HepG2 (cell line): ENCODE measurements at regions not wholly inside any gene's neighbourhood (a gene's known extent, or its start where the extent isn't known, plus 50 kb on each side); places are given as distances from the start of the nearest gene placed in this dataset.

Experiments
- ATAC-seq: fragments of 200-7000 bp; cut with Tn5 transposase; 3 replicates; pipeline ENCODE4 v1.9.1; 2020; ENCODE audit warnings: mild to moderate bottlenecking, moderate library complexity
- BruUV-seq: library from RNA; stranded (reverse); fragments of 400-500 nt; replicated peaks from 2 replicates; lab custom pipeline; 2021; lab: Mats Ljungman, UMichigan
- CTCF ChIA-PET: fragments of 300-600 bp; formaldehyde crosslinking; extraction: SDS; loops from one replicate; lab custom pipeline; 2021; ENCODE audit warnings: low total read pairs, inconsistent platforms, low intra/inter-chr PET ratio; lab: Yijun Ruan, JAX
- POLR2A ChIA-PET: fragments of 350-600 bp; sonication (Branson Sonifier 250); formaldehyde crosslinking; loops from one replicate; lab custom pipeline; 2020; ENCODE audit warnings: antibody characterized with exemption, inconsistent platforms; lab: Yijun Ruan, JAX
- DNase-seq: peaks from one replicate; pipeline ENCODE4 v3.0.0-alpha.2; 2015; ENCODE audit warnings: low spot score
- FAIRE-seq: peaks from 3 replicates; lab custom pipeline; 2011; peaks lifted over from hg19 to GRCh38; lab: Jason Lieb, UNC
- H2AFZ ChIP-seq: one replicate; pipeline ENCODE4 v1.6.1; 2011; ENCODE audit warnings: low read length, inconsistent platforms
- H3K27ac ChIP-seq: fragments of 300-600 bp; 3 replicates; pipeline ENCODE4 v1.8.0; 2011; ENCODE audit warnings: mixed run types, mild to moderate bottlenecking, mixed read lengths, low read length, inconsistent platforms; ENCODE audit not compliant: insufficient read depth; ENCODE audit errors: extremely low read length
- H3K27me3 ChIP-seq, 2 experiments: fragments of 200-600 bp in 1 of 2; 2 replicates in 1 of 2; 3 replicates in 1 of 2; pipeline versions ENCODE4 v1.6.0 to v1.8.0; 2011; ENCODE audit warnings: low read length in 2 of 2, mild to moderate bottlenecking in 2 of 2, moderate library complexity in 2 of 2, inconsistent platforms in 1 of 2; ENCODE audit not compliant: insufficient read depth in 2 of 2, control insufficient read depth in 1 of 2
- H3K36me3 ChIP-seq, 2 experiments: fragments of 200-600 bp in 1 of 2; replicated peaks in 1 of 2; 2 replicates in 1 of 2; 3 replicates in 1 of 2; pipeline versions ENCODE4 v1.5.1 to v1.8.0; 2011; ENCODE audit warnings: low read length in 2 of 2, inconsistent platforms in 1 of 2; ENCODE audit not compliant: insufficient read depth in 2 of 2, control insufficient read depth in 1 of 2
- H3K4me1 ChIP-seq: 2 replicates; pipeline ENCODE4 v1.5.1; 2012; ENCODE audit warnings: low read length, inconsistent platforms; ENCODE audit not compliant: insufficient read depth
- H3K4me2 ChIP-seq: 2 replicates; pipeline ENCODE4 v1.6.0; 2011; ENCODE audit warnings: low read depth, low read length, inconsistent platforms
- H3K4me3 ChIP-seq, 3 experiments: fragments of 200-600 bp in 1 of 3; sonication (generic), shearing (Covaris generic) in 1 of 3; replicated peaks in 1 of 3; 2 replicates each; pipeline ENCODE4 v1.5.1; 2011 to 2016; ENCODE audit warnings: low read length in 3 of 3, inconsistent platforms in 2 of 3, low read depth in 2 of 3, mild to moderate bottlenecking in 2 of 3, control low read depth in 1 of 3, mixed read lengths in 1 of 3; ENCODE audit not compliant: insufficient read depth in 1 of 3
- H3K79me2 ChIP-seq: one replicate; pipeline ENCODE4 v1.6.1; 2011; ENCODE audit warnings: low read length, inconsistent platforms; ENCODE audit not compliant: insufficient read depth
- H3K9ac ChIP-seq: 2 replicates; pipeline ENCODE4 v1.6.0; 2011; ENCODE audit warnings: mild to moderate bottlenecking, low read depth, low read length, inconsistent platforms; ENCODE audit not compliant: insufficient read depth
- H3K9me3 ChIP-seq: 2 replicates; pipeline ENCODE4 v1.5.1; 2012; ENCODE audit warnings: mild to moderate bottlenecking, low read length
- H4K20me1 ChIP-seq: 2 replicates; pipeline ENCODE4 v1.6.0; 2011; ENCODE audit warnings: inconsistent platforms, mild to moderate bottlenecking, low read length, moderate library complexity; ENCODE audit not compliant: insufficient read depth
- ATM ChIP-seq: fragments of 450-650 bp; IDR thresholded peaks from 2 replicates; pipeline ENCODE4 v1.7.1; 2017; ENCODE audit warnings: mild to moderate bottlenecking, borderline replicate concordance
- HNRNPLL ChIP-seq: fragments of 200-400 bp; formaldehyde crosslinking; IDR thresholded peaks from 2 replicates; pipeline ENCODE4 v1.6.1; 2017; ENCODE audit warnings: mild to moderate bottlenecking, low read depth, low read length; ENCODE audit not compliant: poor library complexity, severe bottlenecking
- NCOA5 ChIP-seq: sonication (generic); formaldehyde crosslinking; IDR thresholded peaks from 2 replicates; pipeline ENCODE4 v1.4.0; 2020; ENCODE audit warnings: missing genetic modification reagents
- NFRKB ChIP-seq: fragments of 450-650 bp; IDR thresholded peaks from 2 replicates; pipeline ENCODE4 v1.6.1; 2017
- ONECUT2 ChIP-seq: sonication (generic); formaldehyde crosslinking; IDR thresholded peaks from 2 replicates; pipeline ENCODE4 v1.4.0; 2020; ENCODE audit warnings: missing genetic modification reagents
- PCBP2 ChIP-seq: fragments of 200-400 bp; formaldehyde crosslinking; optimal IDR thresholded peaks from 2 replicates; pipeline ENCODE3; 2018; ENCODE audit warnings: low read length, low read depth; ENCODE audit not compliant: poor library complexity, severe bottlenecking
- RFX1 ChIP-seq: fragments of 450-650 bp; IDR thresholded peaks from 2 replicates; pipeline ENCODE4 v1.6.1; 2017
- TCF7 ChIP-seq: sonication (generic); IDR thresholded peaks from 2 replicates; pipeline ENCODE4 v1.6.1; 2016; ENCODE audit warnings: antibody characterized with exemption, low read depth
- TOPORS ChIP-seq: sonication (generic); formaldehyde crosslinking; IDR thresholded peaks from 2 replicates; pipeline ENCODE4 v1.8.0; 2023; ENCODE audit warnings: mild to moderate bottlenecking, missing genetic modification reagents
- ZNF224 ChIP-seq: sonication (generic); formaldehyde crosslinking; IDR thresholded peaks from 2 replicates; pipeline ENCODE4 v1.5.0; 2020; ENCODE audit warnings: mild to moderate bottlenecking, missing genetic modification reagents
- ZNF557 ChIP-seq: sonication (generic); formaldehyde crosslinking; IDR thresholded peaks from 2 replicates; pipeline ENCODE4 v1.4.0; 2020; ENCODE audit warnings: missing genetic modification reagents
- WGBS: methylation state at CpG from one replicate; pipeline ENCODE4 v1.1.6; 2017; ENCODE audit warnings: low lambda C conversion rate; 5-methylcytosine and 5-hydroxymethylcytosine counted together
- in situ Hi-C: cut with HindIII; loops from 2 replicates; pipeline ENCODE4 v1.10.0; 2017; ENCODE audit warnings: low pct_unique_long_range_greater_than_20kb; ENCODE audit not compliant: extremely low pct_ligation_motif_present
- intact Hi-C: fragments of 100-400 bp; cut with micrococcal nuclease; formaldehyde crosslinking; loops from one replicate; pipeline ENCODE4 v1.10.0; 2022; ENCODE audit not compliant: unreplicated experiment
- TF ChIP-seq, protein P1 (sequence below): sonication (generic); formaldehyde crosslinking; IDR thresholded peaks from 2 replicates; pipeline ENCODE4 v1.4.0; 2020; ENCODE audit warnings: missing genetic modification reagents

DNA sequence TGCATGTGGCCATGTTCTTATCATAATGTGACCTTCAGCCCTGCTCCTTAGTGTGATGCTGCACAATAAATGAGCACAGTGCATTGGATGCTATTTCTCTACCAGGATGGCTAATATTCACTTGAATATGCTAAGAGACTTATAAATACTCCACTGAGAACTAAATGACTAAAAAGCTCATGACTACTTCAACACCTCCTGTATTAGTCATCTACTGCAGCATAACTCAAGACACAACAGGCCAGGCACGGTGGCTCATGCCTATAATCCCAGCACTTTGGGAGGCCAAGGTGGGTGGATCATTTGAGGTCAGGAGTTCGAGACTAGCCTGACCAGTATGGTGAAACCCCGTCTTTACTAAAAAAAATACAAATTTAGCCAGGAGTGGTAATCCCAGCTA, 213.4 kb downstream of the RND3 start:
- BruUV-seq = no TSS peak
- Histone ChIP-seq H3K27me3 (no peaks in the 10 kb centered on the region), H3K4me3 (no peak overlapping the region), H3K36me3 (no peaks in the 10 kb centered on the region), H3K4me2 (no peak overlapping the region), H3K4me1 (no peaks in the 10 kb centered on the region), H3K27ac (no peak overlapping the region), H4K20me1 (no peaks in the 10 kb centered on the region), H3K9me3 (peaks cover 87% of the 10 kb centered on the region), H2AFZ (no peak overlapping the region), H3K9ac (no peak overlapping the region), H3K79me2 (no peaks in the 10 kb centered on the region)
- no peak for FAIRE-seq
- no peak for DNase-seq
- WGBS = 0% methylated on average over 3 of the region's 3 CpGs
- in situ Hi-C loops (no loop called here), intact Hi-C loops (no loop called here)
- ChIA-PET POLR2A (no interaction called here), CTCF (no interaction called here)
- TF ChIP-seq HNRNPLL = no peak
- TF ChIP-seq ATM = no peak
- no peak for TF ChIP-seq TOPORS
- TF ChIP-seq NFRKB = no peak
- TF ChIP-seq RFX1 = no peak
- no peak for TF ChIP-seq PCBP2
- no peak for TF ChIP-seq ONECUT2 (CRISPR knock-in tag)
- no peak for TF ChIP-seq TCF7
- TF ChIP-seq, protein P1, sequence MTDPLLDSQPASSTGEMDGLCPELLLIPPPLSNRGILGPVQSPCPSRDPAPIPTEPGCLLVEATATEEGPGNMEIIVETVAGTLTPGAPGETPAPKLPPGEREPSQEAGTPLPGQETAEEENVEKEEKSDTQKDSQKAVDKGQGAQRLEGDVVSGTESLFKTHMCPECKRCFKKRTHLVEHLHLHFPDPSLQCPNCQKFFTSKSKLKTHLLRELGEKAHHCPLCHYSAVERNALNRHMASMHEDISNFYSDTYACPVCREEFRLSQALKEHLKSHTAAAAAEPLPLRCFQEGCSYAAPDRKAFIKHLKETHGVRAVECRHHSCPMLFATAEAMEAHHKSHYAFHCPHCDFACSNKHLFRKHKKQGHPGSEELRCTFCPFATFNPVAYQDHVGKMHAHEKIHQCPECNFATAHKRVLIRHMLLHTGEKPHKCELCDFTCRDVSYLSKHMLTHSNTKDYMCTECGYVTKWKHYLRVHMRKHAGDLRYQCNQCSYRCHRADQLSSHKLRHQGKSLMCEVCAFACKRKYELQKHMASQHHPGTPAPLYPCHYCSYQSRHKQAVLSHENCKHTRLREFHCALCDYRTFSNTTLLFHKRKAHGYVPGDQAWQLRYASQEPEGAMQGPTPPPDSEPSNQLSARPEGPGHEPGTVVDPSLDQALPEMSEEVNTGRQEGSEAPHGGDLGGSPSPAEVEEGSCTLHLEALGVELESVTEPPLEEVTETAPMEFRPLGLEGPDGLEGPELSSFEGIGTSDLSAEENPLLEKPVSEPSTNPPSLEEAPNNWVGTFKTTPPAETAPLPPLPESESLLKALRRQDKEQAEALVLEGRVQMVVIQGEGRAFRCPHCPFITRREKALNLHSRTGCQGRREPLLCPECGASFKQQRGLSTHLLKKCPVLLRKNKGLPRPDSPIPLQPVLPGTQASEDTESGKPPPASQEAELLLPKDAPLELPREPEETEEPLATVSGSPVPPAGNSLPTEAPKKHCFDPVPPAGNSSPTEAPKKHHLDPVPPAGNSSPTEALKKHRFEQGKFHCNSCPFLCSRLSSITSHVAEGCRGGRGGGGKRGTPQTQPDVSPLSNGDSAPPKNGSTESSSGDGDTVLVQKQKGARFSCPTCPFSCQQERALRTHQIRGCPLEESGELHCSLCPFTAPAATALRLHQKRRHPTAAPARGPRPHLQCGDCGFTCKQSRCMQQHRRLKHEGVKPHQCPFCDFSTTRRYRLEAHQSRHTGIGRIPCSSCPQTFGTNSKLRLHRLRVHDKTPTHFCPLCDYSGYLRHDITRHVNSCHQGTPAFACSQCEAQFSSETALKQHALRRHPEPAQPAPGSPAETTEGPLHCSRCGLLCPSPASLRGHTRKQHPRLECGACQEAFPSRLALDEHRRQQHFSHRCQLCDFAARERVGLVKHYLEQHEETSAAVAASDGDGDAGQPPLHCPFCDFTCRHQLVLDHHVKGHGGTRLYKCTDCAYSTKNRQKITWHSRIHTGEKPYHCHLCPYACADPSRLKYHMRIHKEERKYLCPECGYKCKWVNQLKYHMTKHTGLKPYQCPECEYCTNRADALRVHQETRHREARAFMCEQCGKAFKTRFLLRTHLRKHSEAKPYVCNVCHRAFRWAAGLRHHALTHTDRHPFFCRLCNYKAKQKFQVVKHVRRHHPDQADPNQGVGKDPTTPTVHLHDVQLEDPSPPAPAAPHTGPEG (CRISPR knock-in tag) = no peak
- TF ChIP-seq NCOA5 (CRISPR knock-in tag) = no peak
- no peak for TF ChIP-seq ZNF224
- TF ChIP-seq ZNF557 (CRISPR knock-in tag) = no peak
- no peak for ATAC-seq
